Astrocyte of the cerebellum (primary cell): ENCODE measurements at regions not wholly inside any gene's neighbourhood (a gene's known extent, or its start where the extent isn't known, plus 50 kb on each side); places are given as distances from the start of the nearest gene placed in this dataset.

Experiments
- DNase-seq: peaks from one replicate; pipeline ENCODE4 v3.0.0-alpha.2; 2011; ENCODE audit warnings: low read depth
- H3K4me3 ChIP-seq: 2 replicates; pipeline ENCODE4 v1.5.1; 2011; ENCODE audit warnings: mild to moderate bottlenecking, low read depth, low read length, moderate library complexity
- CTCF ChIP-seq: IDR thresholded peaks from 2 replicates; pipeline ENCODE4 v1.5.1; 2012; ENCODE audit warnings: low read length, low read depth, moderate library complexity, mild to moderate bottlenecking; ENCODE audit errors: missing control alignments
- in situ Hi-C: cut with HindIII; loops from 2 replicates; pipeline ENCODE4 v1.10.0; 2017; ENCODE audit warnings: low sequenced_read_pairs

DNA sequence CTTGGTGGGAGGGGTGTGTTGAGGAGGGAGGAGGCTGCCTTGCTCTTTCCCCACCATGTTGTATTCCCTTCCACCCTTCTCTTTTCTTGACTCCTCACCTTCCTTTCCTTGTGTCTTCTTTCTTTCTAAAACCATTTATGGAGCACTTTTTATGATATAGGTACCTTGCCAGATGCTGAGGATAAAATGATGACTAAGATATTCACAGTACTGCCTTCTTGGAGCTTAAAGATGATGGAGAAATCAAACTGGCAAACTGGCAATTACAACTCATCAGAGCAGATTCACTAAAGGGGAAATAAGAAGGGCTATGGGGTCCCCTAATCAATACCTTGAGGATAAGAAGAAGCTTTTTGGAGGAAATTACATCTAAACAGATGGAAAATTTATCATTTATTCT, 273.2 kb upstream of the MEF2C start:
- no peak overlapping the region for H3K4me3 ChIP-seq
- DNase-seq, result no peak
- no peak for TF ChIP-seq CTCF
- in situ Hi-C loops, result no loop called here

GRCh38 chr5:89147031-89147430, 264.0 kb upstream of the MEF2C start:
- TF ChIP-seq CTCF, result no peak
- in situ Hi-C loops, result no loop called here
- H3K4me3 ChIP-seq, result no peak overlapping the region
- DNase-seq, result peak; percentile 1

GRCh38 chr5:89137148-89137547, 254.2 kb upstream of the MEF2C start:
- DNase-seq, result no peak
- in situ Hi-C loops, result no loop called here
- TF ChIP-seq CTCF, result no peak

GRCh38 chr5:89133975-89134374, 251.0 kb upstream of the MEF2C start:
- no peak for DNase-seq
- no peak overlapping the region for H3K4me3 ChIP-seq
- in situ Hi-C loops, result no loop called here
- no peak for TF ChIP-seq CTCF

More at GRCh38 chr5:89137148-89137547, 254.2 kb upstream of the MEF2C start:
- no peak overlapping the region for H3K4me3 ChIP-seq

- no peak for TF ChIP-seq CTCF
These were observed 250.1 kb upstream of the MEF2C start for GRCh38 chr5:89133129-89133528.

GRCh38 chr5:89130851-89131250, 247.9 kb upstream of the MEF2C start:
- no peak for TF ChIP-seq CTCF
- in situ Hi-C loops, result no loop called here
- DNase-seq, result no peak

More at GRCh38 chr5:89133129-89133528, 250.1 kb upstream of the MEF2C start:
- H3K4me3 ChIP-seq, result no peak overlapping the region
- DNase-seq, result no peak
- in situ Hi-C loops, result no loop called here

GRCh38 chr5:89129941-89130340, 247.0 kb upstream of the MEF2C start:
- no peak for DNase-seq
- no peak for TF ChIP-seq CTCF
- H3K4me3 ChIP-seq, result no peak overlapping the region
- in situ Hi-C loops, result no loop called here

More at GRCh38 chr5:89130851-89131250, 247.9 kb upstream of the MEF2C start:
- H3K4me3 ChIP-seq, result no peak overlapping the region
